HG03064 (cell line): ENCODE measurements at regions not wholly inside any gene's neighbourhood (a gene's known extent, or its start where the extent isn't known, plus 50 kb on each side); places are given as distances from the start of the nearest gene placed in this dataset.

Source experiments
- ATAC-seq: cut with Tn5 transposase; IDR thresholded peaks from one replicate; pipeline ENCODE4 v1.9.1; 2021; ENCODE audit warnings: low read depth; ENCODE audit not compliant: unreplicated experiment

DNA sequence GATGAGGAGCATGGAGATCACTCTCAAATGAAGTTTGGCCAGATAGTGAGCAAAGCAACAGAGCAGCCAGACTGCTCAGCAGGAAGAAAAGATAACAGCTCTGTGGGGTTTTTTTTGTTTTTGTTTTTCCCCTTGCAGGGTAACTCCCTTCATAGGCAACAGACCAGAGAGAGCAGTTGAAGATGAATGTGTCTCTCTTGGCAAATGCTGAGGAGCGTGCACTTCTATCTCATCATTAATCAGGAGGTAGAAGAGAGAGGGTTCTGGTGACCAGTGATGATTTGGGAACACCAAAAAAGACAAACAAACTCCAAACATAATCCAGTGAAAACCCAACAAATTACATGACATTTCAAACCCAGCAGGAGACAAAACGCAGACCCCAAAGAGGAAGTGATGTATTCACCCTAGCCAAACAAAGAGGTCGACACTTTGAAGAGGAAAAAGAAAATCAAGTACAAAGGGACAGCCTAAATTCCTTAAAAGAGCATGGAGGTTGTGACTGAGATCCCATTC lies 66.2 kb upstream of the RREB1 start:
- no peak for ATAC-seq

DNA sequence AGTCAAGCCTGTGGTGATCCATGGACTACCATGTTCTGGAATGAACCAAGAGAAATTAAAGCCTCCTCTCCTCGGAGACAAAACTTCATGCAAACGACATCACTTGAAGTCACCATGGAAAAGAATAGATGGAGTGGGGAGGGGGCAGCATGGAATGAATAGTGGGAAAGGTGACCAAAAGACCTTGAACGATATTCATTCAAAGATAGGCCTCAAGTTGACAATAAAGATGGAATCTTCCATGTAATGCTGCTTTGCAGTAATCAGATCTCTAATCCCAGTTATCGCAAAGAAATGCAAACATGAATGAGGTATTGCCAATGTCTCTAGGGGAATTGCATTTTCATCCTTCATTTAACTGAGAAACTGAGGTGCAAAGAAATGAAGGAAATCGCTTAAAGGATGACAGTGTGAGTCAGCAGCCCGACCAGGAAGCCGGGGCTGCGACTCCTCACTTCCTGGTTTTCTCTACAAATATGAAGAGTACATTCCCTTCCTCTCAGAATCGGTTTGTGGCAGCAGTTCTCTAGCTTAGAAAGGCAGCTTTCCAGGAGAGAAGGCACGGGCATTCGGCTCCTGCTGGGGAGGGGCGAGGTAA lies 65.6 kb upstream of the RREB1 start:
- ATAC-seq = no peak

DNA sequence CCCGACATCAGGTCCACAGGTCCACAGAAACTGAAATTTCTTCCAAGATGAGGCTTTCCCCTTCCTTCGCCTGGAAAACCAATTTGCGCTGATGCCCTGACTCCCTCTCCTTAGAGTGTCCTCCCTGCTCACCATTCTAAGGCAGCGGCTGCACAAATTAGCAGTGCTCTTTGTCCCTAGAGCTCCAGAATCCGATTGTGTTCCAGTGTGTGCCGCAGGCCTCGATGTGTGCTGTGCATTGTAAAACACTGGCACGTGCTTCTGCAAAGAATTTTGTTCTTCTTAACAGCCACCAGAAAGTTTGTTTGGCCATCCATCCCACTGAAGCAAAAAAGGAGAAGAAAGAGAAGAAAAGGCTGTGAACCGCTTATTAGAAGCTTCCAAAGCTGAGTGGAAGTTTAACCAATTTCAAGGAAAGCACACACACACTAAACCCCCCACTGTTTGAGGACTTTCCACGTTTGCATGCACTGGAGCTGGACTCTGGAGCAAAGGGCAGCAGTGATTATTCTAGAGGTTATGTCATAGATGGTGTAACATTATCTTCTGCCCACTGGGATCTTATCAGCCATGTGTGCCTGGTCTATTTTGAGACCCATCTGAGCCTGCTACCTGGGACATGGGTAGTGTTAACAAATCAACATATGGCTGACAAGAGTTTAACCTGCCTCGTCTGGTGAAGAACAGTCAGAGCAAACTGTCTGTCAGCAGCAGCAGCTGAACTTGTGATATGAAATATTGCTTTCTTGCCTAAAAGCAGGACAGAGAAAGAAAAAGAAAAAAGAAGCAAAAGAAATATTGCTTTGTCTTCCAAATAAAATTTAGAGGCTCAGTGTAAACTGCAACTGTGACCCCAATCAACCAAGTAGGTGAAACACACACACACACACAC lies 64.9 kb upstream of the RREB1 start:
- ATAC-seq = no peak

DNA sequence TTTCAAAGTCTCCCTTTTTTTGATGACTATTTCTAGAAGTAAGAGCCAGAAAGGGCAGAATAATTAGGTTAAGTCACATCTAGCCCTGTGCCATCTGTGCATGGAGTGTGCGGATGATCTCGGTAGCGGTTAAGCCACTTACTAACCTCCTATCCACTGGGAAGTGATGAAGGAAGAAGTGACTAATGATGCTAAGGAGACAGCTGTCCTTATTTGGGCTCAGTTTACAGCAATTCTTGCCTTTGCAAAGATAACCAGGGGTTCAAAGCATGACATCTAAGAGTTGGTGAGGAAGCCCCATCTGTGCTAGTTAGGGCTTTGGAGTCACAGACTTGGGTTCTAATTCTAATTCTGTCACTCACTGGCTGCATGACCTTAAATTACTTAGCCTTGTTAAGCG lies 62.4 kb upstream of the RREB1 start:
- no peak for ATAC-seq

DNA sequence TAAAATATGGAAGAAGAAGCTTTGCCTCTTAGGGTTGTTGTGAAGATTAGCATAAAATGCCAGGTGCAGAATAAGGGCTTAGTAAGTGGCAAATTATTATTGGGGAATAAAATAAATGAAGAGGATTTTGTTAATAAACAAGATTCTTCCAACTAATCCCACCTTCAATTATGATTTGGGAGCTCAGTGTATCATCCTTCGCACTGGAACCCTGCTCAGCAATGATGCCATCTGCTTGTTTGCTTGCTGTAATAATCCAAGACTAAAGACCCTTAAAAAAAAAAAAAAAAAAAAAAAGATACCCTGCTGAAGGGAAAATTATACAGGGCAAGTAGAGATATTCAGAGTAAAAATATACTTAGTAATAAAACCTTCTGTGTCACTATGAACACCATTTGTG lies 62.0 kb upstream of the RREB1 start:
- no peak for ATAC-seq

DNA sequence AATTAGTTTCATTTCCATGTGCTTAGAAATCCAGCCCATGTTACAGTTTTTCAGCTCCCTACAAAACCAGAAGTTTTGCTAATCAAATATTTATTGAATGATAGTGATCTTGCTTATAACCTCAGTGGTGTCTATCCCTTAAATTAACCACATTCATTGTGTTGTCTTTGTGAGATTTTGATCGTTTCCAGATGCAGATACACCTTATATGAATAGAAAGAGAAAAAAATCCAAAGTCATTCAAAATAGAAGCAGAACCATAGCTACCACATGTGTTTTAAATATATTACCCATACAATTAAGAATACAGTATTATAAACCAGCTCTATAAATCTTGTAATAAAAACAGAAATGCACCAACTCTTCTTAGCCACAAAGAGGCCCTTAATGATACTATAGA lies 60.6 kb upstream of the RREB1 start:
- no peak for ATAC-seq

DNA sequence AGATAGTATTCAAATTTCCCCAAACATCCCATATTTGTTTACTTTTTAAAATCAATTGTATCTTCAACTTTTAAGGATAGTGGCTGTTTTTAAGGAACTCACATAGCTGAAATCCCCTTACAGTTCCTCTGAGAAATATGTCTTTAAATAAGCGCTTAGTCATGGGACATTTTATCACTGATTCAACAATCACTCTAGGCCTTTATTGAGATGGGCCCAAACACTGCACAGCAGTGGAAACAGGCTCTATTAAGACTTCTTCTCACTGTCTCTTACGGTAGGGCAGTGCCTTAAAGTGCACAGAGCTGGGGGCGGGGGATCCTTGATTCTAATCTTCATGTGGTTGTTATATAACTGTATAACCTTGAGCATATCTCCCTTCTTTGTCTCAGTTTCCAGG lies 59.8 kb upstream of the RREB1 start:
- no peak for ATAC-seq

DNA sequence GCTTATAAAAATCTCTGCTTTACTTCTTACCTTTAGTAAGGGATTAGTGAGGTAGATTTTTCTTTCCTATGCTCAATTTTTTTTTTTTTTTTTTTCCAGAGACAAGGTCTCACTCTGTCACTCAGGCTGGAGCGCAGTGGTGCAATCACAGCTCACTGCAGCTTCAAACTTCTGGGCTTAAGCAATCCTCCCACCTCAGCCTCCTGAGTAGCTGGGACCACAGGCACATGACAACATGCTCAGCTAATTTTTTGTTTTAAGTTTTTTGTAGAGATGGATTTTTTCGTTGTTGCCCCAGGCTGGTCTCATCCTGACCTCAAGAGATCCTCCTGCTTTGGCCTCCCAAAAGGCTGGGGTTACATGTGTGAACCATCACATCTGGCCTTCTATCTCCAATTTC lies 58.9 kb upstream of the RREB1 start:
- no peak for ATAC-seq

DNA sequence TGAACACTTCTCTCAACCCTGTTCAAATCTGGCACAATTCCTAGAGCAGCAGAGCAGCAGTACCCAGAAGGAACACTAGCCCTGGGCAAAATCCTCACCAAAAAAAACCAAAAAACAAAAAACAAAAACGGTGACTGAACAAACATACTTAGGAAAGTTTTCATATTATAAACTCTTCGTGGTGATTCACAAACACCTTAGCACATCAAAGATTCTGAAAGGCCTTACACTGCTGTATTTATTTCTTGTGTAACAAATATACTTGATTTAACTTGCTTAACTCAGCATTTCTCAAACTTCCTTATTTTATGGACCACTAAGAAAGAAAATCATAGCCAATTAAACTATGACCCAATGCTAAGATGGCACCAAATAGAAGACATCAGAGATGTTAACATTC lies 57.8 kb upstream of the RREB1 start:
- no peak for ATAC-seq

DNA sequence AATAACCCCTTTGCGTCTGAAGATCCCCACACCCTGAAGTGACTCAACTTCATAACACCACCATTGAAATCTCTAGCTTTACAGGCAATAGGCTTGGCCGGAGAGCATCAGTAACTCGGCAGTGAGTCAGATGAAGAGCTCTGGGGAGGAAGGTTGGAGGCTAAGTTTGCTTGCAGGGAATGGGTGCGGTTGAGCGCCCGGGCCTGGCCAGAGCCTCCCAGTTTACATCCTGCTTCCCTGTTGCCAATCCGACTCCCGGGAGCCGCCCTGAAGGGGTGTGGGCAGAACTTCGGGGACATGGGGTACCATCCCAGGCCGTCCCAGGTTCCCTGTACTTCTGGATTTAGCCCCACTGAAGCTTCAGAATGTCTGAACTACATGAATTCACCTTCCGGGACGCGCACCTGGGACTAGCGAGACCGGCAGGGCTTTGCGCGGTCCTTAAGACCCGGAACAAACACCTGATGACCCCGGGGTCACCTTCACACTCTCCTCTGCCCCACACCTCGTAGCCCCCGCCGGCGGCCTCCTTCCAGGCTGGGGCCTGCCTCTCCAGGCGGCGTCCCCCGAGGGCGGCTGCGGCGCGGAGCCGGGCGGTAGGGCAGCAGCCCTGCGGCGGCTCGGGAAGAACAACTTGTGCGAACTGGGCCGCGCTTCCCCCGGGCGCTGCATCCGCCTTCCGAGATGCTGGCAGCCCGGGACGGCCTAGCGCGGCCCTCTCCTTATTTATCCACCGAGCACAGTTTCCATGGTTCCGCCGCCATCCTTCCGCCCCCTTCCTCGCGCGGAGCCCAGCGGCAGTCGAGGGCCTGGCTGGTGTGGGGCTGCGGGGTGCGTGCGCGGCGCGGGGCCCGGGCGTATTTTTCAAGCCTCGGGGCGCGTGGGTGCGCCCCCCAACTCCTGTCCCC lies 56.6 kb upstream of the RREB1 start:
- peak; percentile 46 for ATAC-seq

DNA sequence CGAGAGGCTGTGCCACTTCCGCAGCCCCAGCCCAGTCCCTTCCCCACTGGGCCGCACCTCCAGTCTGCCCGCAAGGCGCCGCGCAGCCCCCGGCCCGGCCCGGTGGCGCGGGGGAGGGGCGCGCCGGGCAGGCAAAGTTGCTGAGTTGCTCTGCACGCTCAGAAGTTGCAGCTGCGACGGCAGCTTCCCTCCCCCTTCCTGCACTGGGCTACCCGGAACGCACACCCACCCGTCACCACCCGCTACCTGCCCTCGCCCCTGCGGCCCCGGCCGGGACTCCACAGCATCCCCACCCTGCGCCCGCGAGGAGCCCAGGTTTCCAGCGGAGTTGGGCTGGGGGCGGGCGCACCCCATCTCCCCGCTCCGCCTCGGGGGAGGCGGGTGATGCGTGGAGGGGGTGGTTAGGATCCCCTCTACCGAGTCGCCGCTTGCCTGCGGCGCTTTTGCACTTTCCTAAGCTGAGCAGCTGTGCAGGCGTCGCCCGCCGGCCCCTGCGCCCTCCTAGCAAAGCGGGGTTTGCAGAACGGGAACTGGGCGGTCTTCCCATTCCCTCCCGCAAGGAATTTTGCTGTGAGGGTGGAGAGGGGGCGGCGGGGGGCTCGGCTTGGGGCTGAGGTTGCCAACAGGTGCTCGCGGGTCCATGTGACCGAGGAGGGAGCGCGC lies 55.9 kb upstream of the RREB1 start:
- peak; percentile 69 for ATAC-seq

DNA sequence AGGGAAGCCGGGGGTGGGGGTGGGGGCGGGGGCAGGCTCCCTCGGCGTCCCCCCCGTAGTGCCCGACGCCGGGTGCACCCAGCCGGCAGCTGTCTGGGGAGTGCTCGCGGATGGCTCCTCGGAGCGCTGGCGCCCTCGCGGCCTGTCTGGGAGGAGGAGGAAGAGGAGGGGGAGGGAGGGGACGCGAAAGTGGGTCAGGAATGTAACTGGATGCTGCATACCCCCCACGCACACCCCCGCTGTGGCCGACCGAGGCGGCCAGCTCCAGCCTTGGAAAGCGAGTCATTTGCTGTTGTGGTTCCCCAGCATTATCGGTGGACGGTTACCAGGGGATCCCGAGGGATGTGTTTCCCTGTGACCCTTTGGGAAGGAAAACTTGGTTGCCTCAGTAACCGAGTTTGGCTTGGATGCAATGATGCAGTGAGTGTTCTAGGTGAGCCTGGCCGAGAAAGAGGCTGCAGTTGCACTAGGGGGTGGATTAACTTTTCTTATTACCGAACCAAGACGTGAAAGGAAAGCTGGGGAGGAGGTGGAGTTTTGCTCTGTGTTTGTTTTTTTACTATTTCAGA lies 55.2 kb upstream of the RREB1 start:
- ATAC-seq = no peak

DNA sequence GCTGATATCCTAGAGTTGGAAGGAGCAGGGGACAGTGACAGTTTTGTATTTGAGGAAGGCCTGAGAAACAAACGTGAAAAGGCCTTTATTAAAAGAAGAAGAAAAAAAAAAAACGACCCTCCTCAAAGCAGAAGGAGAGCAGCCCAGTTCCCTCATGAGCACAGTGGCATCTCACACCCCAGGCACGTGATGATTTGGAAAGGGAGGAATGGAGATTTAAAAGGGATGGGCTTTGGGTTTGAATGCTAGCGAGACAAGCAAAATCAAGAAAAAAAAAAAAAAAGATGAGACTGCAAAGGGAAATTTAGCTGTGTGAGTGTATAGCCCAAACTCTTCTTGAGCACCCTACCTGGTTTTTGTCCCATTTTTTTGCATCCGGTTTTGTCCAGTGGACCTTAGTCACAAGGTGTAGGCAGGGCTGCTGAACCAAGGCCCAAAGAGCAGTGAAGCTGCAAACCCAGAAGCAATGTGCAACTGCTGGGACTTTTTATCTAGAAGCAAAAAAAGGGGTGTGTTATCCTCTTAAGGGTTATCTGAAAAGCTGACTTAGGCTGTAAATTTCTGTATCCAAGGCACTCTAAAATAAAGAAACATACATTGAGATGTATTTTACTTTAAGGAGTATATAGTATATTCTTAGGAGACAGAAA lies 54.5 kb upstream of the RREB1 start:
- ATAC-seq = no peak
